PC-9 (cell line): ENCODE measurements at regions not wholly inside any gene's neighbourhood (a gene's known extent, or its start where the extent isn't known, plus 50 kb on each side); places are given as distances from the start of the nearest gene placed in this dataset.

Experiments
- CTCF ChIP-seq: fragments of 200-600 bp; sonication (generic); conservative IDR thresholded peaks from 2 replicates; pipeline ENCODE4 v1.6.1; 2017; ENCODE audit warnings: mixed run types, antibody characterized with exemption, mild to moderate bottlenecking, moderate library complexity
- EZH2 ChIP-seq: fragments of 200-600 bp; sonication (generic); IDR thresholded peaks from 2 replicates; pipeline ENCODE4 v1.8.0; 2017; ENCODE audit warnings: antibody characterized with exemption, low read depth

DNA sequence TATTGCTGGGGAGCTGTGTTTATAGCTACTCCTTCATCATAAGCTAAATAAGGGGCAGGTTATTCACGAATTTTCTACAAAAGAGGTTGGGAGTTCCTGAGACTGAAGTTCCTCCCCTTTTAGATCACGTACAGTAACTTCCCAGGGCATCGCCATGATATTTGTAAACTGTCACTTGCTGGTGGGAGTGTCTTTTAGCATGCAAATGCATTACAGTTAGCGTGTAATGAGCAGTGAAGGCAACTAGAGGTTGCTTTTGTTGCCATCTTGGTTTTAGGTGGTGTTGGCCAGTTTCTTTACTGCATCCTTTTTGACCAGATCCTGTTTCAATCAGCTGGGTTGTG, 64.4 kb downstream of the IL12A start:
- TF ChIP-seq CTCF, result no peak
- TF ChIP-seq EZH2, result no peak
